ENCODE measurements at regions not wholly inside any gene's neighbourhood (a gene's known extent, or its start where the extent isn't known, plus 50 kb on each side); places are given as distances from the start of the nearest gene placed in this dataset.

DNA sequence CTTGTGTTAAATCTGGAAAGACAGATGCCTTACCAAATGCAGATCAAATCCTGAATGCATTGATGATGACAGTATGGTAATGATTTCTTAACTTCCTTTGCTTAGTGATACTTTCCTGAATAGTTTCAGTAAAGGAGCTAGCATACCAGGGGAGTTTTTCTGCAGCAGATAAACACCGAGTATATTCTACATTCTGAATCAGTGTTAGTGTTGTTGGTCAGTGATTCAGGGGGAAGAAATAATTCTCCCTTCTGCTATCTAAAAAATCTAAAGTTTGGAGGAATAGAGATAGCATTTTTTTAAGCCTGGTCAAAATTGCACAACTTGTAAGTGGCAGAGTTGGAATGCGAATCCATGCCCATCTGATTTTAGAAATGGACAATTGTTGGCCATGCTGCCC is 512.2 kb upstream of the MARCKS start:
- DNase-seq (ENCODE audit: low read depth), result no peak

DNA sequence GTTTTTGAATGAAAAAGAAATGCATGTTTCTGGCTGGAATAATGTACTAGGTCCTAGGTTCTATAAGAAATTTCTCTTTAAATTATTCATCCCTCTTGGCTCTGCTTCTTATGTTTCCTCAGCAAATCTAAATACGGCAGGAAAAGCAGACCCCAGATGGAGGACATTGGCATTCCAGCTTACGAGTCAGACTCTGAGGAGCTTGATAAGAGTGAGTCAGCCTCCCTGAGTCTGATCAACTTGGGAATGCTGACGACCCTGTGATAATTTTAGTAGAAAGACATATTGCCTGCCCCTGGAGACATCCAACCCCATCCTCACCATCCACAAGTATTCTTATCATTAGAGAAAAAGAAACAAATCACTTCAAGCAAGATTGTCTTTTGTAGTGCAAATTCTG is 509.7 kb upstream of the MARCKS start:
- no peak for DNase-seq (ENCODE audit: low read depth)

DNA sequence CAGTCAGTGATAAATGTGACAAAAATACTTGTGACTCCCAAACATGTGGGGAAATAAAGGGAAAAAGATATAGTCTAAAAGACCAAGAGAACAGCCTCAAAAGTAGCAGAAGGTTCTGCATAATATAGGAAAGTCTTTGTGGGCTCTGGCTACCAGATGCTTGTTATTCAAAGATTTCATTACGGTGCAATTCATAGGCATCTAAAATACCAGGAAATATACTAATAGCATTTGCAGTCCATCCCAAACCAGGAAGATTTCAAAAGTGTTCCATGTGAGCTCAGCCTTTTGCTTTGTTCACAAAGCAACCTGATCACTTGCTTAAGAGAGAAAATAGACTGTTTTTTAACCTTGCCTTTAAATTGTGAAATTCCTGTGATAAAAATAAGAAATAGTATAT is 506.7 kb upstream of the MARCKS start:
- no peak for DNase-seq (ENCODE audit: low read depth)

DNA sequence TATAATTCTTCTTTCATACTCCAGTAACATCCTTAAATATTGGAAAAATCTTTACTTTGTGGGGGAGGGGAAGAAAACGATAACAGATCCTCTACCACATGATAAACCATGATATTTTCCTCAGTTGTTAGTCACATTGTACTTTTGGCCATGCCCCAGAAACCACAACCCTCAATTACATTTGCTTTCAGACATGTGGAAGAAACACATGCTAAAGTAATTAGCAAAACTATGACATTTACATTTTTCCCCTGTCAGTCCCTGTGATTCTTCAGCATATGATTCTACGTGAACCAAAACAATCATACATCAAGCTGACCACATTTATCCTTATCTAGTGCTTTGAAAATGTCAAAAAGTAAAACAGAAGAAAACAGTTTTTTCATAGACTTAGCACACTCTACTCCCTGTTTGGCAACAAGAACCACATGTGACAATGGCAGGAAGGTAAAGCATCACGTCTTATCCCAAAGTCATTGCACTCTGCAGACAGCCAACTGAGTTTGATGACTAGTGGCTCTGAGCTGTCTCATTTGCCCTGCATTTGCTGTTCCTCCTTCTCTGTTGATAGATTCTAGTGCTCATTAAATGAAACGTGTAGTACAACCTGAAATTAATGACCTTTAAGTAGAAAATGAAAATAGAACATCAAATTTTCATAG is 505.8 kb upstream of the MARCKS start:
- DNase-seq (ENCODE audit: low read depth), result peak; percentile 77

DNA sequence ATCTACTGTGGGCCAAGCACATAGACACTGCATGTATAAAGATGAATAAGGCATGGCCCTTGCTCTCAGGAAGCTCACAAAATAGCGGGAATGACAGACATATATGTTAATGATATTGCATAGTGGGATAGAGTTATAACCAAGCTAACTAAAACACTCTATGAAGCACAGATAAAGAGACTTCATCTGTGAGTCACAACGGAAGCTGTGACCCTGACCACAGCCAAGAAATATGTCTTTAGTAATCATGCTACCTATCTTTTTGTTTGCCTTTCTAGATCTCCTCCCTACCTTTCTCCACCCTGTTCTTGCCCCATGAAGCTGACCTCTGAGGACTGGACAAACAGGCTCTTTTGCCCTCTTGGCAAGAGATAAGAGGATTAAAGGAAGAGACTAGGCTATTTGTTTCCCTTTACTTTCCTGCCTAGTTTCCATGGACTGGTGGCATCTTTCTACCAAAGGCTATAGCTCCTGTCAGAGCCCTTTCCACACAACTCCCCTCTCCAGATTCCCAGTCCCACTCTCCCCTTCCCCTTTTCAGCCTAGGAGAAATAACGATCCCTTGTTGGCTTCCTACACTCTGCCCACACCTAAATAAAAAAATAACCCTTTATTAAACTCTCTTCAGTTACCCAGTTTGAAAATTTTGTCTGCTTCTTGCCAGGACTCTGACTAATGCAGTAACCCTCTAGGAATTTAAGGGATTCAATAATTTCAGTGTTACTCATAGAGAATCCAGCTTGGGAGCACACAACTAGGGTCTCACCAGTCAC is 504.9 kb upstream of the MARCKS start:
- DNase-seq (ENCODE audit: low read depth), result no peak

DNA sequence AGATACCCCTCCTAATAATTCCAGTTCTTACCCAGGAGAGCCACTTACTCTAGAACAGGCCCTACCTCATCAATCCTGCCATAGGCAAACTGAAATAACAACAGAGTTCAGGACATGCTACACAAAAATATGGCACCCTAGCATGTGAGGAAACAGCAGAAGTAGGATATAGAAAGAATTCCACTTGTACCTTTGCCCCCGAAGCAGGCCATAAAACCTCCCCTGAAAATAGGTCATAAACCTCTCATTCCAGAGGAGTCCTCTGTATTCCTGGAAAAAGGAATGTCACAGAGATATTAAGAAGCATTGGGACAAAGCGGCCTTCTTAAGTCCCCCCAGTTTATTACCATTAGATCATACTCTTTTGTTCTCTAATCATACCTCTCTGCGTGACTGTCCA is 504.3 kb upstream of the MARCKS start:
- DNase-seq (ENCODE audit: low read depth), result no peak

DNA sequence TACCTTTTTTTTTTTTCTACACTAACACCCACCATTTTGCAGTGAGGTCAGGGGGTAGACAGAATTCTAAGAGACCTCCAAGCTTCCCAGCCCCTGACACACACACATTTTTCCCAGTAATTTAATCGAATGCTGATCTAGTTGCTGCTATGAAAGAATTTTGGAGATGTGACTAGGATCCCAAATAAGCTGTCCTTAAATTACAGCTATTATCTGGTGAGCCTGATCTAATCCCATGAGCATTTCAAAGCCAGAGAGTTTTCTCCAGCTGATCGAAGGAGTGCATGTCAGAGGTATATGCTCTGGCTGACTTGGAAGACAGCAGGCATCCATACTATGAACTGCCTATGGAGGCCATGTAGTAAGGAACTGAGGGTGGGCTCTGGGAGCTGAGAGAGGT is 503.8 kb upstream of the MARCKS start:
- DNase-seq (ENCODE audit: low read depth), result no peak

DNA sequence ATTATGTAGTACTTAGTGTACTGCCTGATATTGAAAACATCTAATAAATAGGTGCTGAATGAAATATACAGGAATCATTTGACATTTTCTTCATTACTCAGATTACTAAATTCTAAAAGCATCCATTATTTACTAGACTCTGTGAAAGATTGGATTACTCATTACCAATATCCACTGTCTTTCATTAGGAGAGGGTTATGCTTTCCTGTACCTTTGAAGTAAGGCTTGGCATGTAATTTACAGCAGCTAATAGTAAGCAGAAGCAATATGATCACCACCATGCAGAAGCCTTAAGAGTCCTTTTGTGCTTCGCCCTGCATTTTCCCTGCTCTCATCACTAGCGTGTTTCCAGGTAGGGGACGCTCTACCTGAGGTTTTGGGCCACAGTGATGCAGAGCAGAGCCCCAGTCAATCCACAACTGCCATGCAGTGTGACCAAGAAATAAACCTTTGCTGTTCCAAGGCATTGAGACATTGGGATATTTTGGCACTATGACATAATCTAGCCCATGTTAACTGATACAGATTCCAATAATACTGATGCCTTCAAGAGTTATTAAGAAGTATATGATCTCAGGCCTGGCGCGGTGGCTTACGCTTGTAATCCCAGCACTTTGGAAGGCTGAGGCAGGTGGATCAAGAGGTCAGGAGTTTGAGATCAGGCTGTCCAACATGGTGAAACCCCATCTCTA is 502.8 kb upstream of the MARCKS start:
- DNase-seq (ENCODE audit: low read depth), result no peak

DNA sequence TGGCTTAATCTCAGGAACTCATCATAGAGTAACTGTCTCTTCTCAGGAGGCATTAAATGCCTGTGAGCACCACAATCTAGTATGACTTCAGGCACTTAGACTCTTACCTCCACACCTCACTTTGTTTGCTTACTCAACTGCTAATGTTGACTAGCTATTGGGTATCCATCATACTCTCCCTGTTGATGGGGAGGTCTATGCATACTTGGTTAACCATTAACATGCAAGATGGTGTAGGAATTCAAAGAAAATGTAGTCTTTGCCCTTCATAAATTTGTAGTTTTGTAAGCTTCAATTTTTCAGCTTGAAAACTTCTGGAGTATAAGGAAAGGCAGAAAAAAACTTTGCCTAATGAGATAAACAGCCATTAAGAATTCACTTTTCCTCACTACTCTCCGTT is 501.0 kb upstream of the MARCKS start:
- no peak for DNase-seq (ENCODE audit: low read depth)

DNA sequence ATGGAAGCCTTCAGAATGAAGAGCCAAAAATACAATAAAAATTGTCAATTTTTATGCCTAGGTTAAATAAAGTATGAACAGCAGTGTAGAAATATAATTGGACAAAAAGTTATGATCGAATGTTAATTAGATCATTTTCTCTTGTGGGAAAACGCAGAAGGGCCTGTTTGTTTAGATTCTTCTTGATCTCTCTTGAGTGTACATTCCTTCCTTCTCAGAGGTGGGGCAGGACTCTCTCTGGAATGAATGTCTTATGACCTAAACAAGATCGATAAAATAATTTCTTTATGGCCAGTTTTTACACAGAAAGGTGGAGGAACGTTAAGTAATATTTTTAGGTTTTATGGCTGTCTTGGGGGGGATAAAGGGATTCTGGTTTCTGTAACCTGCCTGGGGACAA is 500.1 kb upstream of the MARCKS start:
- DNase-seq (ENCODE audit: low read depth), result no peak

DNA sequence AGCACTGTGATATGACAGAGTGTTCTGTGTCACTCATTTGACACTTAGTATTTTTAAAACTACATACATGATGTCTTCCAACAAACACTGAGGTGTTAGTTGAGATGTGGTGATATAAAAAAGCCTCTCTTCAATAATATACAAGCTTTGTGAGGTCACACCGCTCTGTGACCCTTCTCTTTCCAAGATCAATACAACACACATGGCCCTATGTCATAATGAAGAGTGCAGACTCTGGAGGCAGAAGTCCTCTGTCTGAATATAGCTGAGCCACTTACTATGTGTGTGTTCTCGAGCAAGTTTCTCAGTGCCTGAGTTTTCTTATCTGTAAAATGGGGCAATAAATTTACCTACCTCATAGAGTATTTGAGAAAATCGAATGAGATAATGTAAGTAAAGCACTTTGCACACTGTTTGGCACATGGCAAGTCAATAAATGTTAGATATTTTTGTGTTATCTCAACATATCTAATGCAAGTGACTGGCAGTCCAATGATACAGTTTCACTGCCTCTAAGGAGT is 499.0 kb upstream of the MARCKS start:
- DNase-seq (ENCODE audit: low read depth), result no peak

DNA sequence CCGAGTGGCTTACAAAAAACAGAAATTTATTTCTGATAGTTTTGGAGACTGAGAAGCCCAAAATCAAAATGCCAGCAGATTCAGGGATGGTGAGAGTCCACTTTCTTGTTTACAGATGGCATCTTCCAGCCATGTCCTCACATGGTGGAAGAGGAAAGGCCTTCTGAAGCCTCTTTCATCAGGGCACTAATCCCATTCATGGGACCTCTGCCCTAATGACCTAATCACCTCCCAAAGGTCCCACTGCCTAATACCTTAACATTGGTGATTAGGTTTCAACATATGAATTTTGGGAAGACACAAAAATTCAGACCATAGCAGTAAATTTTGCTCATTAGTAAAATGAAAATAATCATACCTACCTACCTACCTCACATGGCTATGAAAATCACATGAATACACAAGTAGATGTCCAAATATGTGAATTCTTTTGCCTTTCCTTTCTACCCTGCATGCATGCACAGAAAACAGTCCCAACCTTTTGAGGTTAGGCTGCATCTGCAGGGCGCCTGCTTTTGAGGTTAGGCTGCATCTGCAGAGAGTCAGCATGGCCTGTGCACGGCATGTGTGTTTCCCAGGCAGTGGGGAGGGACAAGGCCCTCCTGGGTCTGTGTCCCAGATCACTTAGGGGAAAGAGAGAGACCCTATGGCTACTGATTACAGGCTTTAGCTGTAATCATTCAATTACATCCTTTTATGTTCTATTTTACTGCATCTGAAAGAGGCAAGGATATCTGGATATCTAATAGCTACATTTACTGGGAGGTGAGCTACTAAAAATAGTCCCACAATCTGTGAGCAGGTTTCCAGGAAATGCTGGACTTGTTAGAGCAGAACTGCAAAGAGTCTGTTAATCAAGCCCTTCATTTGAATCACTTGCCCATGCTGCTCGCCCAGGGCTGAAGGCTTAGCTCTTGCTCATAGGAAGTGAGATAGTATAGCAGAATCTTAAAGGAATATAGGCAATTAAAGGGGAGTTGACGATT is 497.7 kb upstream of the MARCKS start:
- no peak for DNase-seq (ENCODE audit: low read depth)

DNA sequence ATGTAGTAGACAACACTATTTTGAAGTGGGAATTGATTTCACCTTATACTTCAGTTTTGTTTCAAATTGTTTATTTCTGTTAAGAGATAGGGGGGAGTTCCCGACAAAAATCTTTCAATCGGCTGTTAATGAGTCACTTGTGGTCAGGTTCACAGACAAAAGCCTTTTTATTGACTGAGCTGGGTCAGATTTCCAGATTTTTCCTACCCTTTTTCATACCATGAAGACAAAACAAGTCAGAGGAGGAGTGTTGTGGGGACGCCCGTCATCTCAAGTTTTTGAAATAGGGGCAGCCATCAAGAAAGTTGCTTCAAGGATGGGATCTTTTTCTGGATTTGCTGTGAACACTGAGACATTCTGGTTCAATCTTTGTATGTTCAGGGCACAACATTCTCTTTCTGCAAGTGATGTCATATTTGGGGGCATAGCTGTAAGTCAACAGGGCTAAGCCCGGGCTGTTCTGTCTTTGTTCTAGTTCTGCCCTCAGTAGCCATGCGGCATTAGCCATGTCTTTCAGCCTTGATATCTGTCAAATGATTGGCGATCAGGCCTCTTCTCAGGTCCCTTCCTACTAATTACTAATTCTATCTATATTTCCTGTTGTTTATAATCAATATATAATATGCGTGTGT is 496.0 kb upstream of the MARCKS start:
- no peak for DNase-seq (ENCODE audit: low read depth)

DNA sequence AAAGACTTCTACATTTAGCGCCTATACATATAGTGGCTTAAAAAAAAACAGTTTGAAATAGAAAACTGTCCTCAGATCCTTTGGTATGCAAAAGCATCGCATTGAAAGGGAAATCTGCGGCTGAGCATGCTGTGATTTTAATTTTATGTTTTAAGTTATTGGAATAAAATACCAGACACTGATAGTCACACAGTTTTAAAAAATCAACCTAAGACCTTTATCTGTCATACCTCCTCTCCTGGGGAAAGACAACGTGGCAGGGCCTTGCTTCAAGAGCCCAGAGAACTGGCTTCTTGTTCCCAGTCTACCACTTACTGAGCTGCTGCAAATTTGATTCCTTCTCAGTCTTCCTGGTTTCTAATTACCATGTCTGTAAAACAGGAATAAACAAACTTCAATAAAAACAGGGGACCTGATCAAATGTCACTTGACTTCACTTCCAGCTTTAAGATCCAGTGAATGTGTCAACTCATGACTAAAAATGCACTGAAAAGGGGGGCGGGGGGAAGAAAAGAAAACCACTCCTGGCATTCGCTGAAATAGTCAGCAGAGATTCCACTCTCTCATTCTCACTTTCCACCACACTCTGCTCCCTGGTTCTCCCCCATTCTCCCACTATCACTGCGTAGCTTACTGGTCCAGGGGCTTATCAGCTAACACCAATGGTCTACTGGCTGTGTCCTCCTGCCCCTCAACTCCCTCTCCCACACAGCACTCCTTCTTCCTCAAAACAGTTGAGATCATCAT is 494.7 kb upstream of the MARCKS start:
- no peak for DNase-seq (ENCODE audit: low read depth)

DNA sequence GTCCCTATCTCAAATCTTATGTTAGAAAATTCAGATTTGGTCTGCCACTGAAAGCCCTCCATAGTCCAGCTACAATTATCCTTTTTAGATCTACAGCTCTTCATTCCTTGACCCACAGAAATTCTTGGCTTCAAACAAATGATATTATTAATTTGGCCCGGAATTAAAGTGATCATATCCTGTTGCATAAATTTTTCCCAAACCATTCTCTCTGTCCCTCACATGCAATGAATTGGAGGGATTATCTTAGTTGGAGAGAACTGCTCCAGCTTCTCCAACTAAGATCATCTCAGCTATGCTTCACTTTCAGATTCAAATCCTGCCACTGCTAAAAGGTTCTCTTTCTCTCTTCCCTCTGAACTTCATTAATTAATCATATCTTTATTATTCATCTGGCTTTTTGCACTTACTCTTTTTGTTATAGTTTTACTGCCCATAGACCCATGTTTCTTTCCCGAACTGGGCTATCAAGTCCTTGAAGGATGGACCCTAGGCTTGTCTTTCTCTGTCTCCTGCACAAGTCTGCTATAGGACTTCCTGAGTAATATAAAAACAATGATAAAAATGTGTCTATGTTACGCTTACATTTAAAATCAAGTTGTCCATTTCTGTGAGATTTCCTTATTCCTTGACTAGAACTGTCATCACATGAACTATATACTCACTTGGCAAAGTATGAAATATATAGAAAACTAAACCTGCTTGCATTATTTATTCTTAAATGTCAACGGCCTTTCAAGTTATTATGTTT is 493.9 kb upstream of the MARCKS start:
- DNase-seq (ENCODE audit: low read depth), result no peak

DNA sequence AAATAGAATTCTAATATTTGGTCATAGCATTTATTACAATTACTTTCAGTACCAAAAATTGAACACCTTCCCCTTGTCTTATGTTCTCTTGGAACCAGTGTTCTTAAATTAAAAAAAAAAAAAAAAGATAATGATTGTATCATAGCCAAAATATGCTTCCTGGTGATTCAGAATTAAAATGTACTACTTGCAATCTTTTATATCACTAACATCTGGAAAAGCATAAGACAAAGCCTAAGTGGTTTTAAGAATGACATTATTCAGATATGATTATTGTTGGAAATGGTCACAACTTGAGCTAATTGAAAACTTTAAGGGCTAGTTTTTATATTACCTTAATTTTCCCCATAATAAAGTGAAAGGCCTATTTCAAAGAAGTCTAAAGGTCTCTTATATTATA is 493.3 kb upstream of the MARCKS start:
- no peak for DNase-seq (ENCODE audit: low read depth)

DNA sequence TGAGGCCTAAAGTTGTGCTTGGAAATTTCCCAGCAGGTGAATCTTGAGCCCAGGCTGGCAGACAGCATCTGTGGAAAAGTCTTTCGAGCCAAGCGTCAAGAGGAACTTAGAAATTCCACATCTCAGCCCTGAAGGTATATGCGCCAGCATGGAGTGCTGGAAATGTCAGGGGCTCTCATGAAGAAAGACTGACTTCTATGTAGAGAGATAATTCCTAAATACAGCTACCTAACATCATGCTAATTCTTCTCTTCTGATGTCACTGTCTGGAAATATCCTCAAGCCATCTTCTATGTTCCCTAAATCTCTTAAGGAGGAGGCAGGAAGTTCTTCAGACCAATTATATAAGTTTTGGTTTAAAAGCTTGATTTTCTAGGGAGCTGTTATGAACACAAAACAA is 492.4 kb upstream of the MARCKS start:
- no peak for DNase-seq (ENCODE audit: low read depth)

DNA sequence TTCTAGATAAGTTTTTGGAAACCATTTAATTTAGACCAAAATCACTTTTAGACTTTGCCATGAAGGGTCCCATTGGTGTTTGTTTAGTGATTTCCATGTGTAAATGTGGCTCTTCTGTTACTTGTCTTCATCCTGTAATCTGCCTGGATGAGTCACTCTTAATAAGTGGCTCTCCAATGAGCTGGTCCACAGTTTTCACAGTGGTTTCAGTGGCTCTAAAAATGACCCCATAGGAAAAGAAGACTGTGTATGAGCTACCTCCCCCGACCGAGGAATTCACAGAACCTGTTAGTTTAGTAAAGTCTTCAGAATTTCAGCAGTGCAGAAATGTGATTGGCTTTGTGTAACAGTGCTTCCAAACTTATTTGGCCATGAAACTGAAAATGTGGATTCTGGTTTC is 492.0 kb upstream of the MARCKS start:
- no peak for DNase-seq (ENCODE audit: low read depth)

DNA sequence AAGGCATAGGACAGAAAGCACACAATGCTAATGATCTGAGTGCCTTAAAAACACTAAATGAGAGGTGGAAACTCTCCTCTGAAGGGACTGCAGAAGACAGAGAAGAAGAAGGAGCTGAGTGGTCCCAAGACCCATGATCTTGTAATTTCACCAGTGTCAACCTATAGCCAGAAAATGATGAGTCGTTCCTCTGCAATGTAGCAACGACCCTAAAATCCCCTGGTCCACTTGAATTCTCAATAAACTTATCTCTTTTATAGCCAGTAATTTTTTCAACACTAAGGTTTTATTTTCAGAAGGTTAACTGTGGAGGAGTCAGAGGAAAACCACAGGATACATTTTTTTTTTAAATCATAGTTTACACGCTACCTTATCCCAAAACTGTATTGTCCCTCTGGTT is 490.6 kb upstream of the MARCKS start:
- DNase-seq (ENCODE audit: low read depth), result no peak

All from GM04504 (cell line).